ENCODE measurements at regions not wholly inside any gene's neighbourhood (a gene's known extent, or its start where the extent isn't known, plus 50 kb on each side); places are given as distances from the start of the nearest gene placed in this dataset.
"Not testable (repeated sequence)": the region's sequence is repeated elsewhere in the genome, so short reads cannot be mapped to it uniquely, and the experiment has no call there.

GRCh38 chr21:33121715-33122475 lies 52.0 kb downstream of the OLIG1 start:
- no peak for DNase-seq

GRCh38 chr21:33122507-33122906 lies 52.6 kb downstream of the OLIG1 start:
- DNase-seq: no peak

GRCh38 chr21:33123374-33124123 lies 53.6 kb downstream of the OLIG1 start:
- DNase-seq: no peak

- DNase-seq: no peak
Observed at GRCh38 chr21:33124889-33125288, 54.9 kb downstream of the OLIG1 start.

GRCh38 chr21:33125680-33126375 lies 55.9 kb downstream of the OLIG1 start:
- no peak for DNase-seq

- no peak for DNase-seq
Observed at GRCh38 chr21:33126569-33126968, 56.6 kb downstream of the OLIG1 start.

- DNase-seq: peak; percentile 18 to 57
Observed at GRCh38 chr21:33127154-33127867, 57.4 kb downstream of the OLIG1 start.

GRCh38 chr21:33127868-33128242 lies 57.9 kb downstream of the OLIG1 start:
- DNase-seq: no peak

GRCh38 chr21:33128538-33128937 lies 58.6 kb downstream of the OLIG1 start:
- no peak for DNase-seq

GRCh38 chr21:33132054-33132453 lies 62.1 kb downstream of the OLIG1 start:
- no peak for DNase-seq

- no peak for DNase-seq
Observed at GRCh38 chr21:33133892-33134291, 64.0 kb downstream of the OLIG1 start.

- DNase-seq: no peak
Observed at GRCh38 chr21:33135925-33136324, 66.0 kb downstream of the OLIG1 start.

- DNase-seq: no peak
Observed at GRCh38 chr21:33136847-33137502, 67.0 kb downstream of the OLIG1 start.

- DNase-seq: no peak
Observed at GRCh38 chr21:33139084-33139483, 69.1 kb downstream of the OLIG1 start.

GRCh38 chr21:33140288-33140687 lies 70.3 kb downstream of the OLIG1 start:
- no peak for DNase-seq

GRCh38 chr21:33146467-33146866 lies 76.5 kb downstream of the OLIG1 start:
- no peak for DNase-seq

GRCh38 chr21:33149181-33149580 lies 79.2 kb downstream of the OLIG1 start:
- no peak for DNase-seq

GRCh38 chr21:33150968-33151367 lies 78.8 kb upstream of the IFNAR2 start:
- not testable (repeated sequence) for DNase-seq

- DNase-seq: no peak
Observed at GRCh38 chr21:33151941-33152731, 77.6 kb upstream of the IFNAR2 start.

- DNase-seq: no peak
Observed at GRCh38 chr21:33152732-33153130, 77.0 kb upstream of the IFNAR2 start.

GRCh38 chr21:33155005-33155404 lies 74.7 kb upstream of the IFNAR2 start:
- no peak for DNase-seq

GRCh38 chr21:33155422-33155821 lies 74.3 kb upstream of the IFNAR2 start:
- no peak for DNase-seq
